ENCODE measurements at regions not wholly inside any gene's neighbourhood (a gene's known extent, or its start where the extent isn't known, plus 50 kb on each side); places are given as distances from the start of the nearest gene placed in this dataset.

- intact Hi-C loops (cut with DNase I), result no loop called here
Measured at GRCh38 chr3:104906001-104906639, 460.6 kb upstream of the ALCAM start.

GRCh38 chr3:104907507-104907906, 459.2 kb upstream of the ALCAM start:
- intact Hi-C loops (cut with DNase I), result no loop called here
- no peak for TF ChIP-seq CTCF (IDR thresholded peaks at IDR 0.05)
- no peak for TF ChIP-seq POLR2A (IDR thresholded peaks at IDR 0.05)
- DNase-seq, result no peak
- WGBS, 2 donors, result 82 to 93% methylated on average over 6 of the region's 6 CpGs
- H3K27me3 ChIP-seq, result no peaks in the 10 kb centered on the region
- H3K9me3 ChIP-seq, result no peaks in the 10 kb centered on the region
- H3K27ac ChIP-seq, result no peak overlapping the region
- no peak overlapping the region for H3K4me3 ChIP-seq (replicated peaks in 1 of 3)
- no peaks in the 10 kb centered on the region for H3K36me3 ChIP-seq
- H3K4me1 ChIP-seq, result peaks cover 3 to 7% of the 10 kb centered on the region in 2 donors

More at GRCh38 chr3:104906001-104906639, 460.6 kb upstream of the ALCAM start:
- Histone ChIP-seq H3K27ac (no peak overlapping the region), H3K4me3 (replicated peaks in 1 of 3) (no peak overlapping the region), H3K4me1 (peaks cover 3 to 7% of the 10 kb centered on the region in 2 donors), H3K9me3 (no peaks in the 10 kb centered on the region), H3K27me3 (no peaks in the 10 kb centered on the region), H3K36me3 (no peaks in the 10 kb centered on the region)
- TF ChIP-seq POLR2A (IDR thresholded peaks at IDR 0.05) (no peak), CTCF (IDR thresholded peaks at IDR 0.05) (no peak)
- 84 to 94% methylated on average over 12 to 14 of the region's 17 CpGs for WGBS, 2 donors
- no peak for DNase-seq

- 62 to 64% methylated on average over 2 of the region's 2 CpGs for WGBS, 2 donors
- intact Hi-C loops (cut with DNase I), result no loop called here
- Histone ChIP-seq H3K27me3 (no peaks in the 10 kb centered on the region), H3K36me3 (no peaks in the 10 kb centered on the region), H3K27ac (no peak overlapping the region), H3K9me3 (no peaks in the 10 kb centered on the region), H3K4me1 (peaks cover 3 to 7% of the 10 kb centered on the region in 2 donors), H3K4me3 (replicated peaks in 1 of 3) (no peak overlapping the region)
- no peak for DNase-seq
- TF ChIP-seq POLR2A (IDR thresholded peaks at IDR 0.05) (no peak), CTCF (IDR thresholded peaks at IDR 0.05) (no peak)
Measured at GRCh38 chr3:104908761-104909160, 457.9 kb upstream of the ALCAM start.

GRCh38 chr3:104909198-104909597, 457.5 kb upstream of the ALCAM start:
- no peak overlapping the region for H3K27ac ChIP-seq
- TF ChIP-seq POLR2A (IDR thresholded peaks at IDR 0.05) (no peak), CTCF (IDR thresholded peaks at IDR 0.05) (no peak)
- 6 to 14% methylated on average over 1 of the region's 1 CpG for WGBS, 2 donors

GRCh38 chr3:104909721-104910120, 457.0 kb upstream of the ALCAM start:
- Histone ChIP-seq H3K4me1 (peaks cover 3 to 7% of the 10 kb centered on the region in 2 donors), H3K9me3 (no peaks in the 10 kb centered on the region), H3K27me3 (no peaks in the 10 kb centered on the region), H3K27ac (no peak overlapping the region), H3K4me3 (replicated peaks in 1 of 3) (no peak overlapping the region), H3K36me3 (no peaks in the 10 kb centered on the region)
- intact Hi-C loops (cut with DNase I), result no loop called here
- no peak for DNase-seq
- 62 to 72% methylated on average over 4 of the region's 4 CpGs for WGBS, 2 donors
- TF ChIP-seq POLR2A (IDR thresholded peaks at IDR 0.05) (no peak), CTCF (IDR thresholded peaks at IDR 0.05) (no peak)

More at GRCh38 chr3:104909198-104909597, 457.5 kb upstream of the ALCAM start:
- peak in 1 of 2 donors; percentile 23 for DNase-seq
- H3K4me3 ChIP-seq (replicated peaks in 1 of 3), result no peak overlapping the region
- no peaks in the 10 kb centered on the region for H3K9me3 ChIP-seq
- H3K27me3 ChIP-seq, result no peaks in the 10 kb centered on the region
- H3K36me3 ChIP-seq, result no peaks in the 10 kb centered on the region
- intact Hi-C loops (cut with DNase I), result no loop called here
- H3K4me1 ChIP-seq, result peaks cover 3 to 7% of the 10 kb centered on the region in 2 donors
